ENCODE measurements at regions not wholly inside any gene's neighbourhood (a gene's known extent, or its start where the extent isn't known, plus 50 kb on each side); places are given as distances from the start of the nearest gene placed in this dataset.

- H3K27ac ChIP-seq (ENCODE audit: low read depth in 2 of 2, low read length in 1 of 2), result no peak overlapping the region
- TF ChIP-seq GABPA (IDR thresholded peaks at IDR 0.05; ENCODE audit: low read depth) (no peak), POLR2AphosphoS5 (IDR thresholded peaks at IDR 0.05; ENCODE audit: low read depth, low read length) (no peak), CHD2 (IDR thresholded peaks at IDR 0.05; ENCODE audit: low read length, partially characterized antibody) (no peak), REST (IDR thresholded peaks at IDR 0.05; ENCODE audit: low read depth, low read length) (no peak), USF1 (IDR thresholded peaks at IDR 0.05; ENCODE audit: borderline replicate concordance, low read depth) (no peak), JUND (IDR thresholded peaks at IDR 0.05) (no peak), EP300 (IDR thresholded peaks at IDR 0.05; ENCODE audit: borderline replicate concordance in 1 of 2, low read depth in 1 of 2, low read length in 1 of 2) (no peak), EZH2phosphoT487 (IDR thresholded peaks at IDR 0.05; ENCODE audit: borderline replicate concordance, low read depth) (no peak), YY1 (IDR thresholded peaks at IDR 0.05; ENCODE audit: low read depth) (no peak)
- TF ChIP-seq, protein P1, sequence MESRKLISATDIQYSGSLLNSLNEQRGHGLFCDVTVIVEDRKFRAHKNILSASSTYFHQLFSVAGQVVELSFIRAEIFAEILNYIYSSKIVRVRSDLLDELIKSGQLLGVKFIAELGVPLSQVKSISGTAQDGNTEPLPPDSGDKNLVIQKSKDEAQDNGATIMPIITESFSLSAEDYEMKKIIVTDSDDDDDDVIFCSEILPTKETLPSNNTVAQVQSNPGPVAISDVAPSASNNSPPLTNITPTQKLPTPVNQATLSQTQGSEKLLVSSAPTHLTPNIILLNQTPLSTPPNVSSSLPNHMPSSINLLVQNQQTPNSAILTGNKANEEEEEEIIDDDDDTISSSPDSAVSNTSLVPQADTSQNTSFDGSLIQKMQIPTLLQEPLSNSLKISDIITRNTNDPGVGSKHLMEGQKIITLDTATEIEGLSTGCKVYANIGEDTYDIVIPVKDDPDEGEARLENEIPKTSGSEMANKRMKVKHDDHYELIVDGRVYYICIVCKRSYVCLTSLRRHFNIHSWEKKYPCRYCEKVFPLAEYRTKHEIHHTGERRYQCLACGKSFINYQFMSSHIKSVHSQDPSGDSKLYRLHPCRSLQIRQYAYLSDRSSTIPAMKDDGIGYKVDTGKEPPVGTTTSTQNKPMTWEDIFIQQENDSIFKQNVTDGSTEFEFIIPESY (IDR thresholded peaks at IDR 0.05; ENCODE audit: borderline replicate concordance, low read depth), result no peak
- WGBS (ENCODE audit: low lambda C conversion rate), result 74% methylated on average over 13 of the region's 13 CpGs
- no peak overlapping the region for H2AFZ ChIP-seq (ENCODE audit: low read depth)
- no peaks in the 10 kb centered on the region for H4K20me1 ChIP-seq (ENCODE audit: insufficient read depth)
- H3K36me3 ChIP-seq (replicated peaks in 1 of 2; ENCODE audit: control insufficient read depth in 1 of 2, insufficient read depth in 2 of 2, low read length in 1 of 2), result no peaks in the 10 kb centered on the region
- ChIA-PET POLR2A (no interaction called here), CTCF (no interaction called here)
- H3K9me2 ChIP-seq, result no peaks in the 10 kb centered on the region
- DNase-seq, result no peak
- no peaks in the 10 kb centered on the region for H3K4me1 ChIP-seq (ENCODE audit: control insufficient read depth in 1 of 2, insufficient read depth in 2 of 2, low read depth in 1 of 2, low read length in 1 of 2)
- no peaks in the 10 kb centered on the region for H3K9me3 ChIP-seq
- no peaks in the 10 kb centered on the region for H3K79me2 ChIP-seq (ENCODE audit: insufficient read depth)
- no peaks in the 10 kb centered on the region for H3F3A ChIP-seq (replicated peaks; ENCODE audit: insufficient read depth)
- H3K27me3 ChIP-seq (ENCODE audit: insufficient read depth), result no peaks in the 10 kb centered on the region
- H3K4me2 ChIP-seq, result no peak overlapping the region
- H3K4me3 ChIP-seq (ENCODE audit: low read depth in 2 of 2, low read length in 1 of 2), result no peak overlapping the region
- H3K9ac ChIP-seq, result no peak overlapping the region
These were observed 50.9 kb downstream of the TNP1 start for GRCh38 chr2:216808805-216809425.

- H2AFZ ChIP-seq (ENCODE audit: low read depth), result no peak overlapping the region
- no peaks in the 10 kb centered on the region for H3K79me2 ChIP-seq (ENCODE audit: insufficient read depth)
- ChIA-PET CTCF (no interaction called here), POLR2A (no interaction called here)
- H3K9ac ChIP-seq, result no peak overlapping the region
- no peaks in the 10 kb centered on the region for H3K9me2 ChIP-seq
- H3K27ac ChIP-seq (ENCODE audit: low read depth in 2 of 2, low read length in 1 of 2), result no peak overlapping the region
- no peak overlapping the region for H3K4me3 ChIP-seq (ENCODE audit: low read depth in 2 of 2, low read length in 1 of 2)
- H3K36me3 ChIP-seq (replicated peaks in 1 of 2; ENCODE audit: control insufficient read depth in 1 of 2, insufficient read depth in 2 of 2, low read length in 1 of 2), result no peaks in the 10 kb centered on the region
- no peaks in the 10 kb centered on the region for H3K9me3 ChIP-seq
- WGBS (ENCODE audit: low lambda C conversion rate), result 76% methylated on average over 5 of the region's 7 CpGs
- H3K4me2 ChIP-seq, result no peak overlapping the region
- DNase-seq, result no peak
- H3K4me1 ChIP-seq (ENCODE audit: control insufficient read depth in 1 of 2, insufficient read depth in 2 of 2, low read depth in 1 of 2, low read length in 1 of 2), result no peaks in the 10 kb centered on the region; a peak in 1 of 4 replicates
- no peaks in the 10 kb centered on the region for H3F3A ChIP-seq (replicated peaks; ENCODE audit: insufficient read depth)
- TF ChIP-seq GABPA (IDR thresholded peaks at IDR 0.05; ENCODE audit: low read depth) (no peak), MXI1 (IDR thresholded peaks at IDR 0.05; ENCODE audit: low read depth, low read length) (no peak), RAD21 (IDR thresholded peaks at IDR 0.05; ENCODE audit: low read length) (no peak)
- H4K20me1 ChIP-seq (ENCODE audit: insufficient read depth), result no peaks in the 10 kb centered on the region
- H3K27me3 ChIP-seq (ENCODE audit: insufficient read depth), result no peaks in the 10 kb centered on the region
These were observed 52.0 kb downstream of the TNP1 start for GRCh38 chr2:216807857-216808272.
